ENCODE measurements at regions not wholly inside any gene's neighbourhood (a gene's known extent, or its start where the extent isn't known, plus 50 kb on each side); places are given as distances from the start of the nearest gene placed in this dataset.

- POLR2A ChIA-PET, result no interaction called here
- peaks cover 9% of the 10 kb centered on the region for H3K9me3 ChIP-seq (ENCODE audit: control insufficient read depth, insufficient read depth, low read length)
- no peaks in the 10 kb centered on the region for H3K27me3 ChIP-seq (ENCODE audit: control insufficient read depth, insufficient read depth, low read length)
- no peak overlapping the region for H3K27ac ChIP-seq (ENCODE audit: low read depth, low read length)
- H3K4me3 ChIP-seq (ENCODE audit: low read depth, low read length), result no peak overlapping the region
- TF ChIP-seq CTCF (IDR thresholded peaks at IDR 0.05; ENCODE audit: low read depth, low read length), result no peak
- CTCF ChIA-PET, result interaction anchor here (0.7 to 2.6 kb wide), 4 partner anchors 7 to 329 kb away, joined by 4 to 9 read pairs (median 6); no protein-coding TSS in a partner anchor
- DNase-seq (ENCODE audit: low read depth, low spot score), result no peak
Measured at GRCh38 chr2:234874347-234875046, 77.3 kb upstream of the SH3BP4 start.

- ChIA-PET CTCF (interaction anchor here (0.6 to 2.6 kb wide), 4 partner anchors 8 to 328 kb away, joined by 3 to 9 read pairs (median 6); no protein-coding TSS in a partner anchor), POLR2A (no interaction called here)
- no peak for DNase-seq (ENCODE audit: low read depth, low spot score)
- H3K4me3 ChIP-seq (ENCODE audit: low read depth, low read length), result no peak overlapping the region
- H3K27ac ChIP-seq (ENCODE audit: low read depth, low read length), result peak overlapping the region; percentile 21
- peaks cover 9% of the 10 kb centered on the region for H3K9me3 ChIP-seq (ENCODE audit: control insufficient read depth, insufficient read depth, low read length)
- H3K27me3 ChIP-seq (ENCODE audit: control insufficient read depth, insufficient read depth, low read length), result no peaks in the 10 kb centered on the region
- no peak for TF ChIP-seq CTCF (IDR thresholded peaks at IDR 0.05; ENCODE audit: low read depth, low read length)
Measured at GRCh38 chr2:234873828-234874173, 78.0 kb upstream of the SH3BP4 start.

- TF ChIP-seq CTCF (IDR thresholded peaks at IDR 0.05; ENCODE audit: low read depth, low read length), result no peak
- POLR2A ChIA-PET, result no interaction called here
- DNase-seq (ENCODE audit: low read depth, low spot score), result no peak
- CTCF ChIA-PET, result interaction anchor here (0.6 to 2.6 kb wide), 4 partner anchors 8 to 328 kb away, joined by 3 to 9 read pairs (median 6); no protein-coding TSS in a partner anchor
- Histone ChIP-seq H3K27me3 (ENCODE audit: control insufficient read depth, insufficient read depth, low read length) (no peaks in the 10 kb centered on the region), H3K9me3 (ENCODE audit: control insufficient read depth, insufficient read depth, low read length) (peaks cover 9% of the 10 kb centered on the region), H3K4me3 (ENCODE audit: low read depth, low read length) (no peak overlapping the region), H3K27ac (ENCODE audit: low read depth, low read length) (peak overlapping the region; percentile 21)
Measured at GRCh38 chr2:234873103-234873827, 78.6 kb upstream of the SH3BP4 start.

- DNase-seq (ENCODE audit: low read depth, low spot score), result no peak
- ChIA-PET CTCF (interaction anchor here (1.9 kb wide), 1 partner anchor 12 kb away, joined by 16 read pairs; no protein-coding TSS in a partner anchor), POLR2A (no interaction called here)
- no peak for TF ChIP-seq CTCF (IDR thresholded peaks at IDR 0.05; ENCODE audit: low read depth, low read length)
- Histone ChIP-seq H3K9me3 (ENCODE audit: control insufficient read depth, insufficient read depth, low read length) (peaks cover 15% of the 10 kb centered on the region), H3K4me3 (ENCODE audit: low read depth, low read length) (no peak overlapping the region), H3K27me3 (ENCODE audit: control insufficient read depth, insufficient read depth, low read length) (no peaks in the 10 kb centered on the region), H3K27ac (ENCODE audit: low read depth, low read length) (no peak overlapping the region)
Measured at GRCh38 chr2:234869969-234870368, 81.8 kb upstream of the SH3BP4 start.

GRCh38 chr2:234869164-234869563 is 82.7 kb upstream of the SH3BP4 start:
- no peak for DNase-seq (ENCODE audit: low read depth, low spot score)
- H3K4me3 ChIP-seq (ENCODE audit: low read depth, low read length), result no peak overlapping the region
- ChIA-PET CTCF (interaction anchor here (1.9 kb wide), 1 partner anchor 13 kb away, joined by 16 read pairs; no protein-coding TSS in a partner anchor), POLR2A (no interaction called here)
- TF ChIP-seq CTCF (IDR thresholded peaks at IDR 0.05; ENCODE audit: low read depth, low read length), result no peak
- no peak overlapping the region for H3K27ac ChIP-seq (ENCODE audit: low read depth, low read length)
- peaks cover 15% of the 10 kb centered on the region for H3K9me3 ChIP-seq (ENCODE audit: control insufficient read depth, insufficient read depth, low read length)
- H3K27me3 ChIP-seq (ENCODE audit: control insufficient read depth, insufficient read depth, low read length), result no peaks in the 10 kb centered on the region

Data from AG04450 (cell line).